A673 (cell line): ENCODE measurements at regions not wholly inside any gene's neighbourhood (a gene's known extent, or its start where the extent isn't known, plus 50 kb on each side); places are given as distances from the start of the nearest gene placed in this dataset.

Experiments used
- CTCF ChIP-seq: fragments of 300-800, 200-600 bp; sonication (generic); conservative IDR thresholded peaks from 2 replicates; pipeline ENCODE4 v1.5.1; 2017; ENCODE audit warnings: low read depth, mild to moderate bottlenecking, antibody characterized with exemption, low read length, moderate library complexity, mixed read lengths
- EZH2 ChIP-seq: fragments of 200-600 bp; sonication (generic); IDR thresholded peaks from 2 replicates; pipeline ENCODE4 v1.6.1; 2017; ENCODE audit warnings: borderline replicate concordance, low read depth, mild to moderate bottlenecking, mixed read lengths, antibody characterized with exemption, low read length; ENCODE audit not compliant: poor library complexity, severe bottlenecking

DNA sequence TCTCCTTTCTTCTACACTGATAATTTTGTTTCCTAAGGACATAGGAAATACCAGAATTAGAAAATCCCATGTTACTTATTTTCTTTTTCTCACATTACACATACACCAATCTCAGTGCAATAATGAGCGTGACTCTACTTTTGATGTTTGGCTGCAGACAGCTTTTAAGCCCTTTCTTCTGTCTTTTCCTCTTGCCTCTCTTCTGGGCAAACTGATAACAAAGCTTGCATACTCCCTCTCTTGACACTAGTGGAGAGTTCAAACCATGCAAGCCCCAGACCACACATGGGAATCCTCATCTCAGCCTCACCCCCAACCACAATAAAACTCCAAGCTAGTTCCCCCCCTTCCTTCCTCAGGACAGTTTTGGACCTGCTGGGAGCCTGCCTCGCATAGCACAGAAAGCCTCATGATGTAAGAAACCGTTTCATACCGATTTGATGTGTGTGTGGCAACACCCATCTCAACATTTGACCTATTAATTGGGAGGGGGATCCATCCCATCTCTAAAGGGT, 161.9 kb downstream of the EMP1 start:
- no peak for TF ChIP-seq CTCF
- no peak for TF ChIP-seq EZH2
